HepG2 (cell line): ENCODE measurements at regions not wholly inside any gene's neighbourhood (a gene's known extent, or its start where the extent isn't known, plus 50 kb on each side); places are given as distances from the start of the nearest gene placed in this dataset.

ENCODE experiments used
- CTCF ChIP-seq: sonication (generic); formaldehyde crosslinking; IDR thresholded peaks from 2 replicates; pipeline ENCODE4 v1.5.0; 2020; ENCODE audit warnings: mild to moderate bottlenecking, missing genetic modification reagents, moderate library complexity
- EZH2 ChIP-seq: conservative IDR thresholded peaks from 2 replicates; pipeline ENCODE4 v1.6.1; 2012; ENCODE audit warnings: mild to moderate bottlenecking, low read depth, low read length, moderate library complexity
- MAFG ChIP-seq: sonication (generic); formaldehyde crosslinking; IDR thresholded peaks from 2 replicates; pipeline ENCODE4 v1.5.1; 2020; ENCODE audit warnings: mild to moderate bottlenecking, missing genetic modification reagents
- NFRKB ChIP-seq: fragments of 450-650 bp; IDR thresholded peaks from 2 replicates; pipeline ENCODE4 v1.6.1; 2017
- NR2C2 ChIP-seq: sonication (generic); formaldehyde crosslinking; IDR thresholded peaks from 2 replicates; pipeline ENCODE4 v1.4.0; 2020; ENCODE audit warnings: missing genetic modification reagents, mild to moderate bottlenecking, moderate library complexity, borderline replicate concordance
- TRIM24 ChIP-seq: sonication (generic); formaldehyde crosslinking; IDR thresholded peaks from 2 replicates; pipeline ENCODE4 v1.8.0; 2022; ENCODE audit warnings: mild to moderate bottlenecking, missing genetic modification reagents
- ZNF12 ChIP-seq: sonication (generic); formaldehyde crosslinking; IDR thresholded peaks from 2 replicates; pipeline ENCODE4 v1.5.0; 2020; ENCODE audit warnings: missing genetic modification reagents
- ZNF512B ChIP-seq: sonication (generic); formaldehyde crosslinking; IDR thresholded peaks from 2 replicates; pipeline ENCODE4 v1.5.1; 2020; ENCODE audit warnings: missing genetic modification reagents, mild to moderate bottlenecking, borderline replicate concordance
- ZNF790 ChIP-seq: sonication (generic); formaldehyde crosslinking; IDR thresholded peaks from 2 replicates; pipeline ENCODE4 v1.8.0; 2022; ENCODE audit warnings: missing genetic modification reagents, mild to moderate bottlenecking, borderline replicate concordance
- TF ChIP-seq, protein P1 (sequence below): sonication (generic); formaldehyde crosslinking; IDR thresholded peaks from 2 replicates; pipeline ENCODE4 v1.4.0; 2020; ENCODE audit warnings: mild to moderate bottlenecking, missing genetic modification reagents

DNA sequence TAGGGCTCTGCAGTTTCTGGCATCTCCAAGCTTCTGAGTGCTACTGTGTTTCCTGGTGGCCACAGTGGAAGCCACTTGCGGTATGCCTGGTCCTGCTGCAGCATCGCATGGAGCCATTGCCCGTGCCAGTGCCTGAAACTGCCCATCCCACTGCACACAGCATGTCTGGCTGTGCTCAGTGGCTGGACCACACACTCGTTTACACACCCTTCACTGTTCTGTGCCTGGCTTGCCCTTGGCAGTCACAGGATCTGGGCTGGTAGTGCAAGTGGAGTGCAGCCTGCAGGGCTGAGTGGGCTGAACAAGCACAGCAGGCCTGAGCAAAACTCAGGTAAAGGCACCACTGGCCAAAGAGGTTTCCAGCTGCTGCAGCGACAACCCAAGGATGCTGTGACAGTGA lies 600.0 kb downstream of the SI start:
- TF ChIP-seq TRIM24 (CRISPR knock-in tag), result no peak
- TF ChIP-seq, protein P1, sequence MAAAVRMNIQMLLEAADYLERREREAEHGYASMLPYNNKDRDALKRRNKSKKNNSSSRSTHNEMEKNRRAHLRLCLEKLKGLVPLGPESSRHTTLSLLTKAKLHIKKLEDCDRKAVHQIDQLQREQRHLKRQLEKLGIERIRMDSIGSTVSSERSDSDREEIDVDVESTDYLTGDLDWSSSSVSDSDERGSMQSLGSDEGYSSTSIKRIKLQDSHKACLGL (CRISPR knock-in tag), result no peak
- no peak for TF ChIP-seq EZH2
- no peak for TF ChIP-seq NFRKB
- TF ChIP-seq MAFG (CRISPR knock-in tag), result no peak
- no peak for TF ChIP-seq ZNF12 (CRISPR knock-in tag)
- no peak for TF ChIP-seq ZNF790 (CRISPR knock-in tag)
- no peak for TF ChIP-seq NR2C2 (CRISPR knock-in tag)
- TF ChIP-seq CTCF (CRISPR knock-in tag), result no peak
- no peak for TF ChIP-seq ZNF512B (CRISPR knock-in tag)
